ENCODE measurements at regions not wholly inside any gene's neighbourhood (a gene's known extent, or its start where the extent isn't known, plus 50 kb on each side); places are given as distances from the start of the nearest gene placed in this dataset.

DNA sequence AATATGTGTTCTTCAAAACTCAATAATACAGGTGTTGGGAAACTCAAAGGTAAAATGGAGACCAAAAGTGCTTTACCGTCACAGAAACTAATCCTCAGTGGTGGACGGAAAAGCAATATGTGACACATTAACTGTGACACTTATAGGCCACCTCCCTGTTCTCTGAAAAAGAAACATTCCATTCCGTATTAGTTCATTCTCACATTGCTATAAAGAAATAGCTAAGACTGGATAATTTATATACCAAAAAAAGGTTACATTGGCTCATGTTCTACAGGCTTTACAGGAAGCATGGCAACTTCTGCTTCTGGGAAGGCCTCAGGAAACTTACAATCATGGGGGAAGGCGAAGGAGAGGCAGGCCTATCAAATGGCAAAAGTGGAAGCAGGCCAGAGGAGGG is 435.3 kb upstream of the HTR2A start:
- TF ChIP-seq ZNF274 (IDR thresholded peaks at IDR 0.05; ENCODE audit: low read depth, low read length) (no peak), YY1 (IDR thresholded peaks at IDR 0.05; ENCODE audit: insufficient read depth, insufficient read length) (no peak), SUZ12 (IDR thresholded peaks at IDR 0.05; ENCODE audit: extremely low read depth, insufficient read depth, insufficient read length) (no peak)
